GM18870 (cell line): ENCODE measurements at regions not wholly inside any gene's neighbourhood (a gene's known extent, or its start where the extent isn't known, plus 50 kb on each side); places are given as distances from the start of the nearest gene placed in this dataset.

Experiments used
- ATAC-seq: cut with Tn5 transposase; IDR thresholded peaks from one replicate; pipeline ENCODE4 v1.9.1; 2021; ENCODE audit warnings: moderate library complexity; ENCODE audit not compliant: unreplicated experiment

- ATAC-seq: no peak
Observed at GRCh38 chr4:24172406-24172805, 282.6 kb upstream of the PPARGC1A start.

DNA sequence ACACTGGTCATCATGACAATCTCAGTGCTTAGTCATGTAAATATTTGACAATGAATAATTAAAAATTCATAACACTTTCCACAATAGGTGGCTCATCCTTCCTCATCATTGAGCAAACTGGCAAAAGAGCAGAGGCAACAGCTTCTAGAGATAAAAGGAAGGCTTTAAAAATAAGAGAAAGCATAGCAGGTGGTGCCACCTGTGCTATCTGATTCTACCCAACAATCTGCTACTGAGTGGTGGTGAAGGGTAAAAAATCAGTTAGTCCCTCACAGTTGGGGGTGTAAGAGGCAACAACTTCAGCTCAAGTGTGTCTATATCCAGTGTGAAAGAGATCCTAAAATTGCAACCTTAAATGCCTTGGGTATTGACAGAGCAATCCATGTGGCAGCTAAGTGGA is 280.1 kb upstream of the PPARGC1A start:
- no peak for ATAC-seq

DNA sequence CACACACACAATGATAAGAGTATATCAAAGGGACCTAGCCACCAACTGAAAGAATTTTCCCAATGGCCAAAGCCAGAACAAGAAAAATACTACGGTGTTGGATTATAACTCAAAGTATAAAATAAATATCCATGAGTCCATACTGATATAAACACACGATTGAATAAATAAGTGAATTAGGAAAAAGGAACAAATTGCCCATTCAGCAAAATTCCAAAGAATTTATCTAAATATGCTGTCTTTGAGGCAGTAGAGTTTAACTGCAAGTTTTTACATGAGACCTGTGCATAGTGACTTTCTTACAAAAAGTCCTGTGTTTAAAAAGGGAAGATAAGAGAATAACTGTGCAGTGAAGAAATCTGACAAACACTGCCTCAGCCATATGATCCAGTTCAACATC is 278.8 kb upstream of the PPARGC1A start:
- no peak for ATAC-seq

DNA sequence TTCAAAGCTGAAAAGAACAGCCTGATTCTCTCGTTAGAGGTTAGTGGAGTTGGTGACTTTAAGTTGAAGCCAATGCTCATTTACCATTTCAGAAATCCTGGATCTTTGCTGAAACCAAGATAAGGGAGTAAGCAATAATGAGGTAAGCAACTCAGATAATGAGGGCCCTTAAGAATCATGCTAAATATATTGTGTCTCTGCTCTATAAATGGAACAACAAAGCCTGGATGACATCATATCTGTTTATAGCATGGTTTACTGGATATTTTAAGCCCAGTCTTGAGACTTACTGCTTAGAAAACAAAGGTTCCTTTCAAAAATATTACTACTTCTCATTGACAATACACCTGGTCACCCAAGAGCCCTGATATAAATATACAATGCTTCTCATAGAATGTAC is 276.7 kb upstream of the PPARGC1A start:
- no peak for ATAC-seq

DNA sequence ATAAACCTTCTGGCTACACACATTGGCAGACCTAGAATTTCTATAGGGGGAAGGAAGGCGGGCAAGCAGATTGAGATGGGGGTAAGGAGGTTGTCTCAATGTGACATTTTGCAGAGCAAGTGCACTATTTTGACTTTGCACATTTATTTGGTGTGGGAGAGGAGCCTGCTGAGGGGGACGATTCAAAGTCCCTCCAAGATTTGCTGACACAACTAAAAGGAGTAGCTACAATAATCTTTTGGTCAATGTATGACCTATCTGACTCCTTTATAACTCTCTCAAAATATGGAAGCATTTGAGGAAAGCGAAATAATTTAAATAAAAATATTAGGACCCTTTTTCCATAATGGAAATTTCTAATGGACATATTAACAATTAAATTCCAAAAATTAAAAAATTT is 274.9 kb upstream of the PPARGC1A start:
- ATAC-seq: no peak

DNA sequence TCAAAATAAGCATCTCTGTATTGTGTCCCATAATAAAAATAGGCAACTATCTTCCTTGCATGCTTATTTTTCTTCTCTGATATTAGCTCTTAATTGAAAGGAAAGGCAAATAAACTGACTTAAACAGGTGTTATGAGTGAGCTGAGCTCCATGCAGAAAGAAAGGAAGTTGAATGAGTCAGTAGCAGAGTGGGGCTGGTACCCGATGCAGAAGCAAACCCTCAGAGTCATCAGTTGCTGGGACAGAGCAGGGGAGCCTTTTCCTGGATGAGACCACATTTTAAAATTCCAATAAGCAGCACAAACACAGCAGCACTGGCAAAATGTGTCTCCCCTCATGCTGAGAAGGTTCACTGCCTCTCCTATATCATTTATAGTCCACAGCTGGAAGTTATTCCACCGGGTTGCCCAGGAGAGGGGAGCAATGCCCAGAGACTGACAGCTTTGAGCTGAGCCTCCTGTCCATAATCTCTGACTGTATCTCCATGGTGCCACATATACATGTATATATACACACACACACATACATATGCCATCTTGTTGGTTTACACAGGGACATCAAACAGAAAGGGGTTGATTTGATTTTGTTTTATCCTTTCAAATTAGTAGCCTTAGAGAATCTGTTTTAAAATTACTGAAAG is 274.3 kb upstream of the PPARGC1A start:
- no peak for ATAC-seq

- no peak for ATAC-seq
Observed at GRCh38 chr4:24163314-24163713, 273.5 kb upstream of the PPARGC1A start.

- ATAC-seq: no peak
Observed at GRCh38 chr4:24160358-24160757, 270.5 kb upstream of the PPARGC1A start.

DNA sequence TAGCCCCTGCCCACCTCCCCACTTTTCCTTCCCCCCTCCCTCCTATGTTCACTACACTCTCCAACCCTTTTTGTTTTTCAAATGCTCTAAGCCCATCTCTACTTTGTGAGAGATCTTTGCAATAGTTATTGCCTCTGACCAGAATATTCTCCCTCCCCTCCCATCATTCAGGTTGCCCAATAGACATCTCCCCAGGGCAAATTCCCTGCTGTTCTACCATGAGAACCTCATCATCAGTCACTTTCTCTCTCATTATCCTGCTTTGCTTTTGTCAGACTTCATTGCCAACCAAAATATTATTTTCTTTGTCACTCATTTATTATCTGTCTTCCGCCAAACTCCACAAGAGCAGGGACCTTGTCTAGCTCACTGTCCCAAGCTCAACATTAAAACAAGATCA is 268.2 kb upstream of the PPARGC1A start:
- ATAC-seq: no peak

- ATAC-seq: no peak
Observed at GRCh38 chr4:24150034-24150433, 260.2 kb upstream of the PPARGC1A start.

GRCh38 chr4:24146127-24146526 is 256.3 kb upstream of the PPARGC1A start:
- ATAC-seq: no peak

DNA sequence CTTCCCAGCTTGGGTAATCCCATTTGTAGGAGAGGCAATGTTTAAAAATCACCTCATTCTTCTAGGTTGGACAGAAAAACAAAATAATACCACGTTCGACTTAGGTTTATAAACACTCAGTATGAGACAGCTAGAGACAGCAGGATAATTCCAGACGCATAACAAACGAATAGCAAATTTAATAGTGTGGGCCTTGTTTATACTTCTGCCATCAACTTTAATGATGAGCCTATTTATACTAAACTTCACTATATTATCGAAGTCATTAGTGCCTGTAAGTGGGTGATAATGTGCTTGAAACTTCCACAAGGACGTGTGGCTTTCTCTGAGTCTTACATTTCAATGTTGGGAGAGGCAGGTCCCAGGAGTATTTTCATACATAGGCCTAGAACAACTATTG is 255.7 kb upstream of the PPARGC1A start:
- ATAC-seq: no peak

- ATAC-seq: no peak
Observed at GRCh38 chr4:24144381-24144780, 254.5 kb upstream of the PPARGC1A start.

GRCh38 chr4:24143741-24144140 is 253.9 kb upstream of the PPARGC1A start:
- no peak for ATAC-seq

DNA sequence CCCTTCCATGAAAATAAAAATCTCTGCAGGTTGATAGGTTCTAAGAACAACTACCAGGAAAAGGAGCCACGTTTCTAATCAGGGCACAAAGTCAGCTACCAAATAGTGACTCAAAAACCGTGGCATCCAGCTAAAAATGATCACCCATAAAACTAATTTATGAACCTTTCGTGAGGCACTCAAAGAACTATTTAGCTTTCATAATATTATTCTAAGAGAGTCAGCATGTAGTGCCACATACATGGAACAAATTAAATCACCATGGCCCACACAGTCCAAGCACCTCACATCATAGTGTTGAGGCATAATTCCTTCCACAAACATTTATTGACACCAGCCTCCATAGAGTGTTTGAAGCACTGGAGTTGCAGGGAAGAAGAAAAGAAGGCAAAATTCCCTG is 252.0 kb upstream of the PPARGC1A start:
- ATAC-seq: no peak

- no peak for ATAC-seq
Observed at GRCh38 chr4:24140892-24141291, 251.0 kb upstream of the PPARGC1A start.

GRCh38 chr4:24137671-24138601 is 248.1 kb upstream of the PPARGC1A start:
- ATAC-seq: no peak

GRCh38 chr4:24131954-24132673 is 242.3 kb upstream of the PPARGC1A start:
- no peak for ATAC-seq

DNA sequence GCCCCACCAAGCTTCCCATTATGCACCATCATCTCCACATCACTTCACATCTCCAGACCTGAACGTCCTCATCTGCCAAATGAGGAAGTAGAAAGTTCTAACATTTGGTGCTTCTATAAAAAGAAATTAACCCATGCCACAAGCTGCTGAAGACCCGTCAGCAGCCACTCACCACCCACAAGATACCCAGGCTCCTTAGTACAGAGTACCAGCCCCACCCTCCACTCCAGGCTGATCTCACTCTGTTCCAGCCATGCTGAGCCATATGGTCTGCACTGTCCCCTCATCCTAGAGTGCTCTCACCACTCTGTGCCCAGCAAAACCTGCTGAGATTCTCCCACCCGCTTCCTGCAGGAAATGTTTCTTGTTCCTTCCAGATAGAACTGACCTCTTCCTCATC is 240.8 kb upstream of the PPARGC1A start:
- ATAC-seq: no peak

DNA sequence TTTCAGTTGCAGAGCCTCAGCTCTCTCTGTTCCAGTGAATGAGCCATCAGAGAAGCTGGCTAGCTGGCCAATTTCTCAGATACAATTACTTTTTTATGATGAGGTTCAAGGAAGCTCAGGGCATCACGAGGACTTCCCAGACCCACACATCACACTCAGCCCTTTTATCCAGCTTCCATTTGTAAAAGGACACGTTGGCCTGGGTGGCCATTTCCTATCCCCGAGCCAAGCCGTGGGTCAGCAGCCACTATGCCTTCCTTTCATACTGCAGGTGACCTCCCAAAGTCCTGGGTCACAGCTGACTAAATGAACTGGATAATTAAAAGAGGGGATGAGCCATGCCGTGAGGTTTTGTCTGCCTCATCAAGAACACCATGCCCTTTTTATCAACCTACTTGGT is 236.9 kb upstream of the PPARGC1A start:
- no peak for ATAC-seq

DNA sequence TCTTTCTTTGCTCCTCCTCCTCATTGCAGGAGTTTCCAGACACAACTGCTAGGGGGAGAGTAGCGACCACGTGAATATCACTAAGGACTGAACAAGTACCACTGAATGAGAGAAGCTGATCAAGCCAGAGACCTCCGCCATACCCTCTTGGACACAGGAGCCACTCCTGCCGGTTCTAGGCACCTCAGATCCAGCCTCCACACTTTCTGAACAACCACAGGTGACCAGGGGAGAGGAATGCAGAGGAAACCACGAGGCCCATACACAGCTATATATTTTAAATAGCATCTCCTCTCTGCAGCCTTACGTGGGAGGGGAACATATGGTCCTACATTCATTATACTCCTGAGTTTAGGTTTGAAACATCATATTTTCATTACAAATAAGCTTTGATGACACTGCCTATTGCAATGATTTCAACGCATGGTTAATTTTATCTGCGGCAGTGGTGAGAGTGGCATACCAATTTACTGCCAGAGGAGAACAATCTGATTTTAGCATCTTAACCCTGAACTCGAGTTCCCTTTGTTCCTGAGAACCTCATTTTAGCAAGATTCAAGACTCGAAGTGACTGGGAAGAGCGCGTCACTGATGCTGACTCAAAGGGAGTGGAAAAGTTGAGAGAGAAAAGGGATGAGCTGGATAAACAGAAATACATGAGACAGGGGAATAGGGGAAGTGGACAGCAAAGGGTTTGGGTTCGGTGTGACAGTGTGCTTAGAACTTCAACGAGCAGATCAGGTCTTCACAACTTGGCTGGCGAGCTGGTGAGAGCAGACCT is 231.7 kb upstream of the PPARGC1A start:
- ATAC-seq: no peak
